Small intestine (tissue), 7 donors: ENCODE measurements at regions not wholly inside any gene's neighbourhood (a gene's known extent, or its start where the extent isn't known, plus 50 kb on each side); places are given as distances from the start of the nearest gene placed in this dataset.

ENCODE experiments used
- DNase-seq, 2 donors: peaks; one replicate each; pipeline versions ENCODE4 v3.0.0 to v3.0.0-alpha.2; 2013
- FAIRE-seq: peaks from 2 replicates; lab custom pipeline; 2012; peaks lifted over from hg19 to GRCh38; lab: Jason Lieb, UNC
- H3K27ac ChIP-seq, 3 donors: one replicate each; pipeline ENCODE4 v1.5.1; 2013; ENCODE audit warnings: low read length in 2 of 3, mild to moderate bottlenecking in 2 of 3, control low read depth in 1 of 3, inconsistent platforms in 1 of 3, low read depth in 1 of 3, moderate library complexity in 1 of 3
- H3K27me3 ChIP-seq, 3 donors: one replicate each; pipeline ENCODE4 v1.6.1; 2013; ENCODE audit warnings: low read length in 3 of 3, inconsistent platforms in 1 of 3; ENCODE audit not compliant: control insufficient read depth in 3 of 3, insufficient read depth in 3 of 3
- H3K36me3 ChIP-seq, 3 donors: one replicate each; pipeline ENCODE4 v1.6.1; 2013; ENCODE audit warnings: low read length in 3 of 3, inconsistent platforms in 1 of 3, low read depth in 1 of 3, mild to moderate bottlenecking in 1 of 3, moderate library complexity in 1 of 3; ENCODE audit not compliant: control insufficient read depth in 3 of 3, insufficient read depth in 2 of 3
- H3K4me1 ChIP-seq, 3 donors: one replicate each; pipeline ENCODE4 v1.6.1; 2013; ENCODE audit warnings: low read length in 2 of 3, inconsistent platforms in 1 of 3, low read depth in 1 of 3, mild to moderate bottlenecking in 1 of 3, moderate library complexity in 1 of 3; ENCODE audit not compliant: control insufficient read depth in 3 of 3, insufficient read depth in 2 of 3
- H3K4me3 ChIP-seq, 3 donors: one replicate each; pipeline ENCODE4 v1.5.1; 2013; ENCODE audit warnings: low read length in 3 of 3, control low read depth in 1 of 3, inconsistent platforms in 1 of 3, low read depth in 1 of 3, mild to moderate bottlenecking in 1 of 3, moderate library complexity in 1 of 3
- H3K9me3 ChIP-seq, 2 donors: one replicate each; pipeline ENCODE4 v1.6.1; 2013; ENCODE audit warnings: low read depth in 1 of 2, low read length in 1 of 2; ENCODE audit not compliant: control insufficient read depth in 2 of 2, insufficient read depth in 1 of 2
- WGBS, 3 donors: extraction: QIAGEN DNeasy Blood & Tissue Kit; methylation state at CpG; one replicate each; pipeline ENCODE4 v1.1.7; 2013; 5-methylcytosine and 5-hydroxymethylcytosine counted together
- donor health status: healthy with polysubstance abuse.
- donor health status: control.
- donor health status: control.
- donor health status: Bipolar disorder and iron deficiency.
- donor health status: healthy.

GRCh38 chr5:89583534-89583933 lies 700.5 kb upstream of the MEF2C start:
- no peaks in the 10 kb centered on the region for H3K4me1 ChIP-seq
- H3K27me3 ChIP-seq = no peaks in the 10 kb centered on the region
- FAIRE-seq = no peak
- no peaks in the 10 kb centered on the region for H3K36me3 ChIP-seq
- no peak overlapping the region for H3K27ac ChIP-seq
- no peak overlapping the region for H3K4me3 ChIP-seq
- DNase-seq = no peak
- peaks cover 0 to 8% of the 10 kb centered on the region in 2 donors for H3K9me3 ChIP-seq

GRCh38 chr5:89582768-89583339 lies 699.9 kb upstream of the MEF2C start:
- no peak overlapping the region for H3K4me3 ChIP-seq
- H3K9me3 ChIP-seq = peaks cover 0 to 8% of the 10 kb centered on the region in 2 donors
- H3K27ac ChIP-seq = no peak overlapping the region
- no peaks in the 10 kb centered on the region for H3K36me3 ChIP-seq
- no peaks in the 10 kb centered on the region for H3K27me3 ChIP-seq
- H3K4me1 ChIP-seq = no peaks in the 10 kb centered on the region
- WGBS, 3 donors = 78 to 91% (median 78%) methylated on average over 1 of the region's 1 CpG
- FAIRE-seq (no peak), DNase-seq (no peak)

- H3K9me3 ChIP-seq = no peaks in the 10 kb centered on the region
- DNase-seq (no peak), FAIRE-seq (no peak)
- no peak overlapping the region for H3K27ac ChIP-seq
- H3K4me1 ChIP-seq = no peaks in the 10 kb centered on the region
- no peaks in the 10 kb centered on the region for H3K27me3 ChIP-seq
- no peak overlapping the region for H3K4me3 ChIP-seq
- H3K36me3 ChIP-seq = no peaks in the 10 kb centered on the region
- WGBS, 3 donors = 71 to 83% (median 83%) methylated on average over 2 of the region's 2 CpGs
Observed at GRCh38 chr5:89580976-89581375, 698.0 kb upstream of the MEF2C start.

GRCh38 chr5:89575319-89575718 lies 692.3 kb upstream of the MEF2C start:
- no peak overlapping the region for H3K27ac ChIP-seq
- no peak for FAIRE-seq
- H3K4me1 ChIP-seq = no peaks in the 10 kb centered on the region
- no peaks in the 10 kb centered on the region for H3K36me3 ChIP-seq
- H3K27me3 ChIP-seq = no peaks in the 10 kb centered on the region
- H3K4me3 ChIP-seq = no peak overlapping the region
- H3K9me3 ChIP-seq = no peaks in the 10 kb centered on the region
- no peak for DNase-seq

GRCh38 chr5:89573345-89573744 lies 690.4 kb upstream of the MEF2C start:
- WGBS, 3 donors = 84 to 86% (median 85%) methylated on average over 4 of the region's 4 CpGs
- Histone ChIP-seq H3K27ac (no peak overlapping the region), H3K36me3 (no peaks in the 10 kb centered on the region), H3K4me3 (no peak overlapping the region), H3K4me1 (no peaks in the 10 kb centered on the region), H3K27me3 (no peaks in the 10 kb centered on the region), H3K9me3 (no peaks in the 10 kb centered on the region)
- DNase-seq (no peak), FAIRE-seq (no peak)

GRCh38 chr5:89572696-89573095 lies 689.7 kb upstream of the MEF2C start:
- no peak for DNase-seq

GRCh38 chr5:89570557-89570956 lies 687.6 kb upstream of the MEF2C start:
- no peaks in the 10 kb centered on the region for H3K4me1 ChIP-seq
- no peak overlapping the region for H3K27ac ChIP-seq
- no peaks in the 10 kb centered on the region for H3K36me3 ChIP-seq
- FAIRE-seq = no peak
- no peaks in the 10 kb centered on the region for H3K27me3 ChIP-seq
- no peak overlapping the region for H3K4me3 ChIP-seq
- no peaks in the 10 kb centered on the region for H3K9me3 ChIP-seq
- no peak for DNase-seq
- 69 to 79% (median 78%) methylated on average over 2 of the region's 2 CpGs for WGBS, 3 donors

More at GRCh38 chr5:89572696-89573095, 689.7 kb upstream of the MEF2C start:
- no peaks in the 10 kb centered on the region for H3K27me3 ChIP-seq
- H3K27ac ChIP-seq = no peak overlapping the region
- no peak for FAIRE-seq
- no peaks in the 10 kb centered on the region for H3K4me1 ChIP-seq
- H3K9me3 ChIP-seq = no peaks in the 10 kb centered on the region
- 47 to 58% (median 52%) methylated on average over 2 of the region's 2 CpGs for WGBS, 3 donors
- no peak overlapping the region for H3K4me3 ChIP-seq
- no peaks in the 10 kb centered on the region for H3K36me3 ChIP-seq

GRCh38 chr5:89566340-89566739 lies 683.4 kb upstream of the MEF2C start:
- no peak overlapping the region for H3K27ac ChIP-seq
- H3K9me3 ChIP-seq = no peaks in the 10 kb centered on the region
- no peaks in the 10 kb centered on the region for H3K4me1 ChIP-seq
- 89 to 100% (median 98%) methylated on average over 1 of the region's 1 CpG for WGBS, 3 donors
- no peak for DNase-seq
- H3K36me3 ChIP-seq = no peaks in the 10 kb centered on the region
- FAIRE-seq = no peak
- no peaks in the 10 kb centered on the region for H3K27me3 ChIP-seq
- no peak overlapping the region for H3K4me3 ChIP-seq

- no peaks in the 10 kb centered on the region for H3K27me3 ChIP-seq
- H3K27ac ChIP-seq = no peak overlapping the region
- no peaks in the 10 kb centered on the region for H3K36me3 ChIP-seq
- H3K4me3 ChIP-seq = no peak overlapping the region
- no peaks in the 10 kb centered on the region for H3K4me1 ChIP-seq
- FAIRE-seq = no peak
- no peaks in the 10 kb centered on the region for H3K9me3 ChIP-seq
- WGBS, 3 donors = 28 to 60% (median 32%) methylated on average over 4 of the region's 4 CpGs
- DNase-seq = no peak
Observed at GRCh38 chr5:89560696-89561095, 677.7 kb upstream of the MEF2C start.
